NCI-H1930 (cell line): ENCODE measurements at regions not wholly inside any gene's neighbourhood (a gene's known extent, or its start where the extent isn't known, plus 50 kb on each side); places are given as distances from the start of the nearest gene placed in this dataset.
"Not testable (repeated sequence)": the region's sequence is repeated elsewhere in the genome, so short reads cannot be mapped to it uniquely, and the experiment has no call there.

Source experiments
- DNase-seq, 2 experiments: peaks; one replicate each; lab custom pipeline; 2025; lab: John Stamatoyannopoulos, UW

- DNase-seq, result no peak
Measured at GRCh38 chr5:159593518-159594073, 263.3 kb upstream of the IL12B start.

GRCh38 chr5:159595561-159595960 is 265.3 kb upstream of the IL12B start:
- not testable (repeated sequence) for DNase-seq

GRCh38 chr5:159601216-159601615 is 270.9 kb upstream of the IL12B start:
- no peak for DNase-seq

- no peak for DNase-seq
Measured at GRCh38 chr5:159602434-159602833, 272.1 kb upstream of the IL12B start.

- no peak for DNase-seq
Measured at GRCh38 chr5:159605585-159605984, 275.3 kb upstream of the IL12B start.

- DNase-seq, result no peak
Measured at GRCh38 chr5:159609359-159609758, 279.1 kb upstream of the IL12B start.

GRCh38 chr5:159610966-159611579 is 280.8 kb upstream of the IL12B start:
- no peak for DNase-seq

- no peak for DNase-seq
Measured at GRCh38 chr5:159616952-159617351, 286.7 kb upstream of the IL12B start.

- no peak for DNase-seq
Measured at GRCh38 chr5:159619826-159620225, 289.5 kb upstream of the IL12B start.

GRCh38 chr5:159620853-159621540 is 290.7 kb upstream of the IL12B start:
- DNase-seq, result no peak

GRCh38 chr5:159628703-159629102 is 287.6 kb upstream of the ADRA1B start:
- no peak for DNase-seq

GRCh38 chr5:159629158-159629557 is 287.1 kb upstream of the ADRA1B start:
- DNase-seq, result no peak

GRCh38 chr5:159630545-159630944 is 285.7 kb upstream of the ADRA1B start:
- DNase-seq, result no peak

- no peak for DNase-seq
Measured at GRCh38 chr5:159631001-159631400, 285.3 kb upstream of the ADRA1B start.

GRCh38 chr5:159632866-159633265 is 283.4 kb upstream of the ADRA1B start:
- DNase-seq, result no peak

GRCh38 chr5:159638481-159638880 is 277.8 kb upstream of the ADRA1B start:
- DNase-seq, result no peak

- no peak for DNase-seq
Measured at GRCh38 chr5:159638954-159639559, 277.2 kb upstream of the ADRA1B start.

GRCh38 chr5:159639590-159639989 is 276.7 kb upstream of the ADRA1B start:
- no peak for DNase-seq

- no peak for DNase-seq
Measured at GRCh38 chr5:159640446-159640845, 275.8 kb upstream of the ADRA1B start.

- no peak for DNase-seq
Measured at GRCh38 chr5:159640921-159641320, 275.4 kb upstream of the ADRA1B start.

- DNase-seq, result no peak
Measured at GRCh38 chr5:159641371-159642039, 274.8 kb upstream of the ADRA1B start.

GRCh38 chr5:159642379-159642778 is 273.9 kb upstream of the ADRA1B start:
- no peak for DNase-seq

- DNase-seq, result no peak
Measured at GRCh38 chr5:159644053-159644452, 272.2 kb upstream of the ADRA1B start.
